Bronchial epithelial cell (primary cell): ENCODE measurements at regions not wholly inside any gene's neighbourhood (a gene's known extent, or its start where the extent isn't known, plus 50 kb on each side); places are given as distances from the start of the nearest gene placed in this dataset.
"Not testable (repeated sequence)": the region's sequence is repeated elsewhere in the genome, so short reads cannot be mapped to it uniquely, and the experiment has no call there.

Experiments used
- DNase-seq: peaks from one replicate; pipeline ENCODE4 v3.0.0-alpha.2; 2010; ENCODE audit warnings: low read depth
- FAIRE-seq: peaks from 2 replicates; lab custom pipeline; 2011; peaks lifted over from hg19 to GRCh38; lab: Jason Lieb, UNC
- H3K27me3 ChIP-seq: 2 replicates; pipeline ENCODE4 v1.5.1; 2011; ENCODE audit warnings: low read length; ENCODE audit not compliant: control insufficient read depth, insufficient read depth
- H3K36me3 ChIP-seq: 2 replicates; pipeline ENCODE4 v1.5.1; 2011; ENCODE audit warnings: low read length; ENCODE audit not compliant: control insufficient read depth, insufficient read depth
- H3K4me3 ChIP-seq: 2 replicates; pipeline ENCODE4 v1.5.1; 2011; ENCODE audit warnings: mild to moderate bottlenecking, low read depth, low read length, control low read depth
- TF ChIP-seq, protein P1 (sequence below): IDR thresholded peaks from 2 replicates; pipeline ENCODE4 v1.5.1; 2011; ENCODE audit warnings: mild to moderate bottlenecking, moderate library complexity, low read length, control low read depth, inconsistent platforms; ENCODE audit not compliant: insufficient read depth, severe bottlenecking

DNA sequence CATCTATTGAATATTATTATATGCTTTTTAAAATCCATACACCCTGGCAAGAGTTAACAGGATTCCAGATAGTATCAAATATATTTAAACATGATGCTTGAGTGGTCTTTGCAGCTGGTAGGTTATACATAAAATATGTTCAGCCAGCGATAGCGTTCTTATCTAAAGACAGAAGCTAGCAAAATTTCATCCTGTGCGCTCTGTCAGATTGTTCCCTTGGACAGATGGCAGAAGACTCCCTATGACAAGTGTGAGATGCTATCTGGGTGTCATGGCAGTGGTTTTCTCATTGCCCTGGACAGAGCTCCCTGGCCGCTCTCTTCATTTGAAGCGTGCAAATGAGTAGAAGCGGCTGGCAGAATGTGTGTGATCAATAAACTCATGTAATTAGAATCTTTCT is 175.2 kb upstream of the SOX14 start:
- Histone ChIP-seq H3K36me3 (no peaks in the 10 kb centered on the region), H3K4me3 (no peak overlapping the region), H3K27me3 (no peaks in the 10 kb centered on the region)
- TF ChIP-seq, protein P1, sequence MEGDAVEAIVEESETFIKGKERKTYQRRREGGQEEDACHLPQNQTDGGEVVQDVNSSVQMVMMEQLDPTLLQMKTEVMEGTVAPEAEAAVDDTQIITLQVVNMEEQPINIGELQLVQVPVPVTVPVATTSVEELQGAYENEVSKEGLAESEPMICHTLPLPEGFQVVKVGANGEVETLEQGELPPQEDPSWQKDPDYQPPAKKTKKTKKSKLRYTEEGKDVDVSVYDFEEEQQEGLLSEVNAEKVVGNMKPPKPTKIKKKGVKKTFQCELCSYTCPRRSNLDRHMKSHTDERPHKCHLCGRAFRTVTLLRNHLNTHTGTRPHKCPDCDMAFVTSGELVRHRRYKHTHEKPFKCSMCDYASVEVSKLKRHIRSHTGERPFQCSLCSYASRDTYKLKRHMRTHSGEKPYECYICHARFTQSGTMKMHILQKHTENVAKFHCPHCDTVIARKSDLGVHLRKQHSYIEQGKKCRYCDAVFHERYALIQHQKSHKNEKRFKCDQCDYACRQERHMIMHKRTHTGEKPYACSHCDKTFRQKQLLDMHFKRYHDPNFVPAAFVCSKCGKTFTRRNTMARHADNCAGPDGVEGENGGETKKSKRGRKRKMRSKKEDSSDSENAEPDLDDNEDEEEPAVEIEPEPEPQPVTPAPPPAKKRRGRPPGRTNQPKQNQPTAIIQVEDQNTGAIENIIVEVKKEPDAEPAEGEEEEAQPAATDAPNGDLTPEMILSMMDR, result no peak
- FAIRE-seq (no peak), DNase-seq (no peak)

DNA sequence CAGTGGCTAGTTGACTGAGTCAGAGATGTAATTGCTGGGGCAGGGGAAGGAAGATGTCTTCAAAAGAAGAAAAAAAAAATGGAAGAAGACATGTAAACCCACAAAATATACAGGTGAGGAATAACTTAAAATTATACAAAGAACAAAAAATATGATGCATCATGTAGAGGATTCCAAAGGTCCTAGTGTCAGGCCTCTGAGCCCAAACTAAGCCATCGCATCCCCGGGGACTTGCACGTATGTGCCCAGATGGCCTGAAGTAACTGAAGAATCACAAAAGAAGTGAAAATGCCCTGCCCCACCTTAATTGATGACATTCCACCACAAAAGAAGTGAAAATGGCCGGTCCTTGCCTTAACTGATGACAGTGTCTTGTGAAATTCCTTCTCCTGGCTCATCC is 168.7 kb upstream of the SOX14 start:
- H3K27me3 ChIP-seq, H3K4me3 ChIP-seq, H3K36me3 ChIP-seq, DNase-seq, FAIRE-seq: not testable (repeated sequence)

DNA sequence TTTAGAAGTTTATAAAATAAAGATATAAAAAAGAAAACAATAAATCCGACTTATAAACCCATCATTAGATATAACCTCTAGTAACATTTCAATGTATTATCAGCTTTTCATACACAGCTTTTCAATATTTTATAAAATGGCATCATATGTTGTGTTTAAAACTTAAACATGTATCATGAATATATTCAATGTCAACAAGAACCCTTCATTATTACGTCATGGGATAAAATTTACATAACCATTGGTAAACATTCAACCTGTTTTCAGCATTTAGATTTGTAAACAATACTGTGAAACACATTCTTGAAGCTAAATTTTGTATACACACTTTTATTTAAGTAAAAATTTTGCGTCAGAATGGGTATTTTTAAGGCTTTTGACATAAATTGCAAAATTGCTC is 153.4 kb upstream of the SOX14 start:
- TF ChIP-seq, protein P1, result no peak
- Histone ChIP-seq H3K27me3 (no peaks in the 10 kb centered on the region), H3K4me3 (no peak overlapping the region), H3K36me3 (no peaks in the 10 kb centered on the region)
- FAIRE-seq (no peak), DNase-seq (no peak)

DNA sequence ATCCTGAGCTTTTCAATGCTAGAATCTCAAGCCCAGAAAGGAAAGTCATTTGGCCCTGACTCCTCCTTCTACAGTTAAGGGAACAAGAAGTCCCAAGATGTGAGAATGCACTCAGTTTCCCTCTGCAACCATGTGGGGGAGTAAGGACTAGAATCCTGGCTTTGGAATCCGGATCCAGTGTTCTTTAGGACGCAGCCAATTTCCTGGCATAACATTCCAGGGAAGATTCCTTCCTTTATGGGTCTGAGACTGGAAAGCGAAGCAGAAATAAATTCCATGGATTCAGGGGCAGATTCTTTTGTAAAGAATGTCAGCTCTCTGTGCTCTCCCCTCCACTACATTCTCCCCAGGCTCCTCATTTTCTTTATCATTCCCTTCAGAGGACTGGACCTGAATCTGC is 151.8 kb upstream of the SOX14 start:
- Histone ChIP-seq H3K4me3 (no peak overlapping the region), H3K27me3 (no peaks in the 10 kb centered on the region), H3K36me3 (no peaks in the 10 kb centered on the region)
- TF ChIP-seq, protein P1, result no peak
- DNase-seq (no peak), FAIRE-seq (no peak)

DNA sequence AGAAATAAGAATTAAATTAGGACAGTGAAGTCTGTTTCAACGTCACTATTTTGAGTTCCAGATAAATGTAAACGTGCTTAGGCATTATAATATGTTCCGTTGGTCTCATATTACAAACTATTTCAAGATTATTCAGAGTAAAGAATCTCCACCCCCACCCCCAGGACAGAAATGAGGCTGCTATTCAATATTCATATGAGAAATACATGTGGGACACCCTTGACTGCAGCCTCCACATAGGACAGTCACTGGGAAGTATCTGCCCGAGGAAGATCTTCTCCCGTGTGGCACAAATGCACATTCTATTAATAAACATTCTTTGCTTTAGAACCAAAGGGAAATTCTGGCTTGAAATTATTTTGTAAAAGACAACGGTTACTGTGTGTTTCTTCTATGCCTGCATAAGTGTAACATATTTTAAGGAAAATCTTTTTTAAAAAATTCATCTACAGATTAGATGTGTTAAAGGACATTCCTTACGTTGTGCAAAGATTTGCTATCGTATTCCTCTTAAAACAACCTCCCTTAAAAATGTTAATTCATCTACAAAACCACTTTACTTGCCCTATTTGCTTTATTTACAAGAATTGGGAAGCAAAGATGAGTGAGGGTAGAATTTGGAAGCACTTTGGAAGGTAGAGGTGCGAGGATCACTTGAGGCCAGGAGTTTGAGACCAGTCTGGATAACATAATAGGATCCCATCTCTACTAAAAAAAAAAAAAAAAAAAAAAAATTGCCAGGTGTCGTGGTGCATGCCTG is 148.3 kb upstream of the SOX14 start:
- Histone ChIP-seq H3K27me3 (no peaks in the 10 kb centered on the region), H3K4me3 (no peak overlapping the region), H3K36me3 (no peaks in the 10 kb centered on the region)
- FAIRE-seq (no peak), DNase-seq (no peak)
- TF ChIP-seq, protein P1, result no peak

DNA sequence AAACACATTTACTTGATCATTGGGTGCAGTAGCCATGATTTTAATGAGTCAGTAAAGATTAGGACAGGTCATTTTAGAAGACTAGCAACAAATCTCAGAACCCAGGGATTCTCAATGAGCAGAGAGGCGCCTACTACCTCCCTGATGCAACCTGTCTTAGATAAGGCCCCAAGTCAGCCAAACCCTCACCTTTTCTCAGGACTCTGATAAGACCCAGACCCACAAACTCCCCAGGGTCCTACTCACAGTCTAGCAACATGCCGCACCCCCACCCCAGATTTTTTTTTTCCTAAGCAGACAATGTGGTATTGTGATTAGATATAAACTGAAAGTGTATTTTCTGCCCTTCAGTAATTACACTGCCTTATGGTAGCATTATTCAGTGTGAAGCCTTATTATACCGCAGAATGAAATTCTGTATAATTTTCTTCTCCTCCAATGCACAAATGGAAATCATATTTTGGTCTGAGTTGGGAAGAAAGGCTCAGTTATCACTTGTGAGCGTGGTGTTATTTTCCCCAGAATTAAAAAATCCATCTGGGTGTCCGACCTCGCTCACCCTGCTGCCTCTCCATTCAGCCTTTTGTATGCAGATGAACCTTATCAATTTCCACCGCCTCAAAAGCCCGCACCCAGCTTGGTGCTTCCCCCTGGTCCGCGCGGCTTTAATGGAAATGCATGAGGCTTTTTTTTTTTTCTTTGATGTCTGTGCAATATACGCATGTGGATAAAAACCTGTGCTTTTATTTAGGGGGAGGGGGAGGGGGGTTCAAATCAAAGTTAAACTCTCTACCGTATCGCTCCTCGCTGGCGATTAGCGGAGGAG is 122.0 kb upstream of the SOX14 start:
- Histone ChIP-seq H3K27me3 (no peaks in the 10 kb centered on the region), H3K4me3 (no peak overlapping the region), H3K36me3 (no peaks in the 10 kb centered on the region)
- FAIRE-seq, result no peak
- DNase-seq, result no peak
- TF ChIP-seq, protein P1, result no peak
